Testis (tissue), 2 donors: ENCODE measurements at regions not wholly inside any gene's neighbourhood (a gene's known extent, or its start where the extent isn't known, plus 50 kb on each side); places are given as distances from the start of the nearest gene placed in this dataset.

ENCODE experiments used
- CTCF ChIP-seq, 3 experiments: fragments of 450-650 bp in 2 of 3; fragments of 200-600 bp in 1 of 3; sonication (generic) in 1 of 3; IDR thresholded peaks; one replicate each; pipeline ENCODE4 v1.5.1; 2016 to 2019; ENCODE audit warnings: antibody characterized with exemption in 3 of 3, mild to moderate bottlenecking in 2 of 3, moderate library complexity in 1 of 3
- POLR2A ChIP-seq: fragments of 450-650 bp; IDR thresholded peaks from one replicate; pipeline ENCODE4 v1.6.1; 2017; ENCODE audit warnings: antibody characterized with exemption, mild to moderate bottlenecking, moderate library complexity

- TF ChIP-seq CTCF (IDR thresholded peaks at IDR 0.05) (no peak), POLR2A (no peak)
These were observed 154.7 kb downstream of the GATB start for GRCh38 chr4:151606061-151606460.
